GM21390 (cell line): ENCODE measurements at regions not wholly inside any gene's neighbourhood (a gene's known extent, or its start where the extent isn't known, plus 50 kb on each side); places are given as distances from the start of the nearest gene placed in this dataset.
"Not testable (repeated sequence)": the region's sequence is repeated elsewhere in the genome, so short reads cannot be mapped to it uniquely, and the experiment has no call there.

Source experiments
- ATAC-seq: cut with Tn5 transposase; IDR thresholded peaks from one replicate; pipeline ENCODE4 v1.9.1; 2021; ENCODE audit not compliant: unreplicated experiment

DNA sequence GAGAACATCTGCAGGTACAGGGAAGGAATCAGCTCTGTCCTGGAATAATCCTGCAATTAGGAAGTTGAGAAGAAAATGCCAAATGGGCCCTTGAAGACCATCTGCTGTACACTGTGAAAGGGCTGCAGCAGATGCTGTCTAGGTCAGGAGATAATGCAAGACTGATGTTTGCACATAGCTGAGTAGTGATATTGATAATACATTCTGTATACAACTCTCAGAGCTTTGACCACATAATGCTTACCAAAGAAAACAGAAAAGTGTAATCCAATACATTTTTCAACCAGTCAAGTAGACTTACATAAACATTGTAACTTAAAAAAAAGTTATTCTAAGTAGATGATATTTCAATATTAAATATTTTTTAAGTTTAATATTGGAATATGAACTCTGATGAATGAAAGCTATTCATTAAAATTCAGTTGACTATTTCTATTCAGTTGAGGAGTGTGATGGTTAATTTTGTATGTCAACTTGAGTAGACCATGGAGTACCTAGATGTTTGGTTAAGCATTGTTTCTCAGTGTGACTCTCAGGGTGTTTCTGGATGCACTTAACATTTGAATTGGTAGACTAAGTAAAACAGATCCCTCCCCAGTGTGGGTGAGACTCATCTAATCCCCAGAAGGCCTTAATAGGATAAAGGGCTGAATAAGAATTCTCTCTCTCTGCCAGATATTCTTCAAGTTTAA, 380.1 kb upstream of the PRR16 start:
- no peak for ATAC-seq

DNA sequence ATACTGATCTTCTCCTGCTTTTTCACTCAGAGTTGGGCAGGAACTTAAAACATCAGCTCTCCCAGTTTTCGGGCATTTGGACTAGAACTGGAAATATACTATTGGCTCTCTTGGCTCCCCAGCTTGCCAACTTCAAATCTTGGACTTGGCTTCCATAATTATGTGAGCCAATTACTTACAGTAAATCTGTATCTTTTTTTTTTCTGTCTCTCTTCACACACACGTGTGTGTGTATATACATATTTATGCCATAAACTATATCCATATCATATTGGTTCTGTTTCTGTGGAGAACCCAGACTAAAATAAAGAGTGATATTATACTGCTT, 379.6 kb upstream of the PRR16 start:
- ATAC-seq, result no peak

DNA sequence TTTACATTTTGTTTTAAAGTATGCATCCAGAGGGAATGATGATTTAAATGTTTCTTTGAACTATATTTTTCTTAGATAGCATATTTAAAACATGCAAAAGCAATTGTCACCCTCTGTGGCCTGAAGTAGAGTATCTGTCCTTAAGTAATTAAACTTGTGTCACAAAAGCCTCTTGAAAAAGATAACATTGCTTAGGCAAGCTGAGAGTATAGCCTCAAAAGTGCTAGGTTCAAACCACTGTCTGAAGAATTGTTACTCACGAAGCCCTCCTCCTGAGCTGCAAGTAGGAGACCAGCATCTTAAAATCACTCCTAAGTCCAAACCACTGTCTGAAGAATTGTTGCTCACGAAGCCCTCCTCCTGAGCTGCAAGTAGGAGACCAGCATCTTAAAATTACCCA, 378.0 kb upstream of the PRR16 start:
- no peak for ATAC-seq

DNA sequence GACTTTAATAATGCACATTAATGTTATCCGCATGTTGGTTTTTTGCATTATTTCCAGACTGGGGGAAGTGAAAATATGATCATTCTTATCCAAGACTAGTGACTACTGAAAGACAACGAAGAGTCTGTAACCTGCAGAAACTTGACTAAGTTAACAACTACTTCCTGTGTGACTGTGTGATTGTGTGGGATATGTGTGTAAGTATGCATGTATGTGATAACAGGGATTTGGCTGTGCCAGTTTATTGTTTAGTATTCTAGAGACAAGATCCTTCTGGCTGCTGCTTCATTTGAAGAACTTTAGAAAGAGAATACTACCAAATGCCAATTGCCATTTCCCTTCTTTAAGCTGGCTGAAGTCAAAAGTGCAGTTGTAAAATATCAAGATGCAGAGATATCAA, 375.7 kb upstream of the PRR16 start:
- ATAC-seq, result no peak

DNA sequence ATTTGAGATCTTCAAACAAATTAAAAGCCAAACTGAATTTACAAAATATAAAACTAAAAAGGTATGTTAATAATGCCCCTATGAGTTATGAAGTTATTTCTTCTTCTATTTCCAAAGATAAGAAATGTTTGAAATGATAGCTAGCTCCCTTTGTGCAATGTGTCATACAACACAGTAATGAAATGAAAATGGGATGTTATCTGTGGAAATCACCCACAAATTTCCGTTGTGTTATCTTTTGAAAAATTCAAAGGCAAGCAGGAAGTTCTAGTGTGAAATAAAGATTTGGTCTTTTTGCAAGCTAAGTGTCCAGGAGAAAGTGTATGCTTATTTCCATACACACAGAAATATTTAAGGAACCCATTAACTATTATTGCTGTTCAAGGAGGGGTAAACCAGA, 375.3 kb upstream of the PRR16 start:
- no peak for ATAC-seq

DNA sequence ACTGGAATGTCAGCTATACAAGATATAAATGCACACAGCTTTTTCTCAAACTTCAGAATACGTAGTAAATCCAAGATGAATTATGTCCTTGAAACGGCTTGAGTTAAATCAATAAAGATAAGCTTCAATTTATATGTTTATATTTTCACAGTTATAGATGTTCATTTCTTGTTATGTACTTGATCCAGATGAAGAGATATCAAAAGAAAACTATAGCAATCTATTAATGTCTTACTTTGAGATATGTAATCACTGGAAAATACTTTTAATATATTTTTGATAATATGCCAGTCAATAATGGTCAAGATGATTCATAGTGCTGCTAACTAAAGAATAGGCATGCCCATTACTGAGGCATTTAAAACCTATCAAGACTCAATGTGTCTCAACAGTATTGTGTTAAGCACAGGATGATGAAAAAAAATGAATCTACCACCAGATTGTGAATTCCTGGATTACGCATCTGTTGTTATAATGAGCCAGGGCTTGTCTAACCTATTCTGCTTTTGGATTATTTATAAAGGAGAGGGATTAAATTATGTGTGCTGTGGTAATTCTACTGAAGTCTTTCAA, 372.6 kb upstream of the PRR16 start:
- no peak for ATAC-seq

DNA sequence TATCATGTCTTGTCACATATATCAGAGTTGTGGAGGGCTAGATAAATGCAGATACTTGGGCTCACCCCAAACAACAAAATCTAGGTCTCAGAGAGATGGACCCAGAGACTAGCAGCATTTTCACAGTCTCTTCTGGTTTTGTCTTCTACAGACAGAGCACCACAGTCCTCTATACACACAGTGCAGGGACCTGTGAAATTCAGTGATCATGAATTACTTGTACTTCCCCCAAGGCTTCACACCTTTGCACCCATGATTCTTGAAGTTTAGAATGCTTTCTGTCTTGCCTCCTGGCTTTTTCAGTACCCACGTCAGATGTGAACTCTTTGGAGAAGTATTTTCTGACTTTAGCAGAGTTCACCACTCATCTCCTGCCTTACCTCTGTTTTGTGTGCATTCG, 371.5 kb upstream of the PRR16 start:
- no peak for ATAC-seq

DNA sequence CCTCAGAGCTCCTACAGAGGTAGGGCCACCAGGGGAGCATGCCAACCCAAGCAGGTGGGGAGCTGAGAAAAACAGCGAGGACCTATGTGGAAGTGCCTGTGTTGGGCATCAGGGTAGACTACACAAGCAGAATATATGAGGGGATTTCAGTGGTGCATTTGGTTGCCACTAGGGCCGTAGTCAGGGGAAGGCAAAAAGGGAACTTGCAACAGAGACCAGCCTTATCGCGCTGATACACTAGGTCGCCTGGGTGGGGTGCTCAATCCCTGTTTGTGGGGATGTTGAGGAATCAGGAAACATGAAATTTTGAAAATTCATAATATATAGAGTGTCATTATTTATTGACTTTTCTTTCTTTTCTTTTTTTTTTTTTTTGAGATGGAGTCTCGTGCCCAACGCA, 370.9 kb upstream of the PRR16 start:
- no peak for ATAC-seq

DNA sequence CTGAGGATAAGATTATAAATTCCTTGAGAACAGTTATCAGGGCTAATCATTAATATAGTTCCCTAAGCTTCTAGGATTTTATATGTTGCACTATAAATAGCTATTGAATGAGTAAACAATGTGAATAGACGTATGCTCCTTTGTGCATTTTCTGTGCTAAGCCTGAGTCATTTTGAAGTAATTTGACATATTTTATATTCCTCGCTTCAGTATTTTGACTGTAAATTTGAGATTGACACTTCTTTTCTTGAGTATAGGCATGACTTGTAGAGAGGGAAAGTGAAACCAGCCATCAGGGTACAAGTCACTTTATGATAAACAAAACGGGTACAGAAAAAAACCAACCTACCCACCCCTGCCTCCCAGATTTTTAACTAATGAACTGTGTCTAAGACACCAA, 367.7 kb upstream of the PRR16 start:
- ATAC-seq, result no peak

DNA sequence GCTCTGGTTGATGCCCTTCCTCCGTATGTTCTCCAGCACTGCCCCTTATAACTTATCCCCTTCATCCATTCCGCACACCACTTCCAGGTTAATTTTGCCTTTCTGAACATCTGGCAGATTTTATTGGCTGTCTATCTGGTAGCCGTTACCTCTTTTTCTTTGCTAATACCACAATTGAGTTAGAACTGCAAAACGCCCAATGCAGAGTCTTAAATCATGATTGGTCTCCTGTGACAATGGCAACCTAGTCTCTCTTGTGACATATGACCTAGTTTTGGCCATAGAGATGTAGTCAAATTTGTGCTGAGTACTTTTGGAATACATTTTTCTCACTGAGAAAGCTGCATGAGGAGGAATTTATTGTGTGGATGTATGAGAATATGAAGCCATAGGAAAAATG, 365.7 kb upstream of the PRR16 start:
- no peak for ATAC-seq

DNA sequence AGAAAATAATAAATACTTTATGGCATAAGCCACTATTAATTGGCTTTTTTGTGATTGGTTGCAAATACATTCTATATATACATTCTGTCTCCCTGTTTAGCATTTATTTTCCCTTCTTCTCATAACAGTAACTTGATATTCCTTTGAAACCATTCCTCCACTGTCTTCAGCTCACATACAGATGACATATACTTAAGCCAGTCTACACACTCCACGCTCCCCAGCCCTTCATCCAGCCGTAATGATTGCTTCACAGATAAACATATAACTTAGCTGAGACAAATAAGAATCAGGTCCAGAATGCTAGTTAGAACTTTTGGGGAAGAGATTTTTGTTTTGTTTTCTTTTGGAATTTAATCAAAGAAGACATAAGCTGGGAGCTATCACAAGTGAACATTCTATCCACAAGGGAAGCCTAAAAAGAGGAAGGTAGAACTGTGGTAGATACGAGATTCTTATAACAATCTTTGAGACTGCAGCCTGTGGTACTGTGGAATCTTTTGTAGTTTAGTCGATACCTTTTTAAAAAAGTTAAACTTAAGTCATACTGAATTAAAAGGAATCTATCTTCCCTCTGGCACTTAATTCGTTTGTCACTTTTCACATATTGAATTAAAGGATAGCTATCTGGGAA, 365.1 kb upstream of the PRR16 start:
- no peak for ATAC-seq

DNA sequence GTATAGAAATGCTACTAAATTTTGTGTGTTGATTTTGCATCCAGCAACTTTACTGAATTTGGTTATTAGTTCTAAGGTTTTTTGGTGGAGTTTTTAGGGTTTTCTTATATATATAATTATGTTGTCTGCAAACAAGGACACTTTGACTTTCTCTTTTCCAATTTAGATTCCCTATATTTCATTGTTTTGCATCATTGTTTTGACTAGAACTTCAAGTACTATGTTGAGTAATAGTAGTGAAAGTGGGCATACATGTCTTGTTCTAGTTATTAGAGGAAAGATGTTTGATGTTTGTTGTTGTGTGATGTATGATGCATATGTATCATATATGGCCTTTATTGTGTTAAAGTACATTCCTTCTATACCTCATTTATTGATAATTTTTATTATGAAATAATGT, 362.3 kb upstream of the PRR16 start:
- ATAC-seq, result no peak

DNA sequence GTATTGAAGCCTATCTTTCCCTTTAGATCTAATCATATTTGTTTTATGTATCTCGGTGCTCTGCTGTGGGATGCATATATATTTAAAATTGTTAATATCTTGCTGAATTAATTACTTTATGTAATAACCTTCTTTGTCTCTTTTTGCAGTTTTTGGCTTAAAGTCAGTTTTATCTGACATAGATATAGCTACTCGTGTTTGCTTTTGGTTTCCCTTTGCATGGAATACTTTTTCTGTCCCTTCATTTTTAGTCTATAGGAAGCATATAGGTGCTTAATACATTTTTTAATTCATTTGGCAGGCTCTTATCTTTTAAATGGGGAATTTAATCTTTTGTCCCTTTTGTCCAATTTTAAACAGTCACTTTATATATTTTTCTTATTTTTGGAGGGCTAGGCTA, 360.6 kb upstream of the PRR16 start:
- ATAC-seq, result no peak

DNA sequence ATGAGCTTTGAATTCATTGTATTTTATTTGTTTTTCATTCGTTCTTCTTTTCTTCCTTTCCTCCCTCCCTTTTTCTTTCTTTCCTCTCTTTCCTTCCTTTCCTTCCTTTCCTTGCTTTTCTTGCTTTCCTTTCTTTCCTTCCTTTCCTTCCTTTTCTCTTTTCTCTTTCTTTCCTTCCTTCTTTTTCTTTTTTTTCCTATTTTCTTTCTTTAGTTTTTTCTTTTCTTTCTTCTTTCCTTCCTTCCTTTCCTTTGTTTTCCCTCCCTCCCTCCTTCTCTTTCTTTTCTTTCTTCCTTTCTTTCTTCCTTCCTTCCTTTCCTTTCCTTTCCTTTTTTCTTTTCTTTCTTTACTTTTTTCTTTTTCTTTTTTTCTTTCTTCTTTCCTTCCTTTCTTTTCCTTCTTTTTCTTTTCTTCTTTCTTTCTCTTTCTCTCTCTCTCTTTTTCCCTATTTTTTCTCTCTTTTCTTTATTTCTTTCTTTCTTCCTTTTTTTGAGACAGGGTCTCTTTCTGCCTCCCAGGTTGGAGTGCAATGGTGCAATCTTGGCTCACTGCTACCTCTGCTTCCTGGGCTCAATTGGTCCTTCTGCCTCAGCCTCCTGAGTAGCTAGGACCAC, 357.1 kb upstream of the PRR16 start:
- no peak for ATAC-seq

DNA sequence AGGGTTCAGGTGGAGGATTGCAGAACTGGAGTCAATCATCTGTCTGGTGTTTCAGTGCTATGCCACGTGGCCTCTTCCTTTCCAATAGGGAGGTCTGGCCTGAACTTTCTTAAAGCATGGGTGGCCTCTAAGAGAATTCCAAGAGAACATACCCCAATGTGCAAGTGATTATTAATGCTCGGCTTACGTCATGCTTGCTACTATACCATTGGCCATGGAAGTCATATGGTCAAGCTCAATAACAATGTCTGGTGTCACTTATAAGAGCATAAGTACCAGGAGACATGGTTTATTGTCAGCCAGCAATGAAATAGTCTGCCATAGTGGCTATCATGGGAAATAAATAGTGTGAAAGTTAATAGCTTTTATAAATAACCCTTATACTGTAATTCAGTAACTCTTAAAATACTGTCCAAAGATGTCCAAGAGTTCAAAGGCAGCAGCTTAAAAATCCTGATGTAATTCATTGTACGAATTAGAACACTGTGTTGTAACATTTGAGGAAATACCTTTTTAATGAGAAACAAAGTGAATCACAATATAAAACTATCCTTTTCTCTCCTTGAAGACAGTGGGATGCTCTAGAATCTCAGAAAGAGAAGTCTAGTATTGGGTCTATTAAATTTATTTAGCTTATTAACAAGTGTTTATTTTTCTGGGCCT, 355.4 kb upstream of the PRR16 start:
- no peak for ATAC-seq

DNA sequence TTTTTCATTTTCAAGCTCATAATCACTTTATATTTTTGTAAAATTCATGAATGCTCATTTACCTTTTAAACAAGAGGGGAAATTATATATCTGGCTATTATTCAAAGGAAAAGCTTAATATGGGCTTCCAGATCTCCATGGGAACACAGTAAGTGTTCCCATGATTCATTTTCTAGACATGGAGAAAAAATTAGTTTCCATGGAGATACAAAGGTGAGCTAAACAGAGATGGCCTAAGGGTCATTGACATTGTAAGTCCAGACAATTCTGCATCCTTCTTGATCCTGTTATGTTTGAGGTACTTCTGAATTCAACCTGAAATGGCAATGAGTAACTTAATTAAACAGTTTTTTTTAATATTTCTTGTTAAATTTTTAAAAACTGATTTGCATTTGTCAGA, 341.4 kb upstream of the PRR16 start:
- no peak for ATAC-seq

DNA sequence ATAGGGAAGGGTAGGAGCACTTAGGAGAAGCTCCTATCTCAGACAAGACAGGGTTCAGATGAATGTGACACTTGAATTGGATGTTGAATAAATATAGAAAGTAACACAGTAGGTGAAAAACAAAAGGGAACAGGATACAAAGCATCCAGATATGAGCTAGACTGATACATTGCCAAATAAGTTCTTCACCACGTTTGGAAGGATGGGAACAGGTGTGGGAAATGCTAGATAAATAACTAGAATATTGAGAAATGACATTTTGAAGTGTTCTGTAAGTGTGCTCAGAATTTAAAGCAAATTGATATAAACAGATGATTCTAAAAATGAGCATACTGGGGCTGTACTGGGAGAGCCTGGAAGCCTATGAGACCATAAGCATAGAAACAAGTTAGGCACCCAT, 340.1 kb upstream of the PRR16 start:
- ATAC-seq, result no peak

DNA sequence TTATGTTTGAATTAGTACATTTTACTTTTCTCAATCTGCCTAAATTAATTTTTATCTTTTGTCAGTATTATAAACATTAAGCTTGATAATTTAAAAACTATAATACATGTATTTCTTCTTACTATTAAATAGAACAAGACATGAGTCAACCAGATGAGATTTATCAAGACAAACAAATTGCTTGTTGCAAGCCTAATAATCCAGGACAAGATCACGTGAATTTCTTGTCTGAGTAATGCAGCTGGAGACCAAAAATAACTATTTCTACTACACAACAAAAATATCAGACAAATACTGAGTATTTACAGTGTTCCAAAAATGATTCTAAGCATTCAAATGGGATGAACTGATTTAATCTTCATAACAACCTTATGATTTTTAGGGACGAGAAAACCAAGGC, 339.1 kb upstream of the PRR16 start:
- ATAC-seq, result no peak

DNA sequence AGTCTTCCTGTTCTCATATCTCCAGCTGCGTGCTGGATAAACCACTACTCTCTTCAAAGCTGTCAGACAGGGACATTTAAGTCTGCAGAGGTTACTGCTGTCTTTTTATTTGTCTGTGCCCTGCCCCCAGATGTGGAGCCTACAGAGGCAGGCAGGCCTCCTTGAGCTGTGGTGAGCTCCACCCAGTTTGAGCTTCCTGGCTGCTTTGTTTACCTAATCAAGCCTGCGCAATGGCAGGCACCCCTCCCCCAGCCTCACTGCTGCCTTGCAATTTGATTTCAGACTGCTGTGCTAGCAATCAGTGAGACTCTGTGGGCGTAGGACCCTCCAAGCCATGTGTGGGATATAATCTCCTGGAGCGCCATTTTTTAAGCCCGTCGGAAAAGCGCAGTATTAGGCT, 331.8 kb upstream of the PRR16 start:
- ATAC-seq, result not testable (repeated sequence)

DNA sequence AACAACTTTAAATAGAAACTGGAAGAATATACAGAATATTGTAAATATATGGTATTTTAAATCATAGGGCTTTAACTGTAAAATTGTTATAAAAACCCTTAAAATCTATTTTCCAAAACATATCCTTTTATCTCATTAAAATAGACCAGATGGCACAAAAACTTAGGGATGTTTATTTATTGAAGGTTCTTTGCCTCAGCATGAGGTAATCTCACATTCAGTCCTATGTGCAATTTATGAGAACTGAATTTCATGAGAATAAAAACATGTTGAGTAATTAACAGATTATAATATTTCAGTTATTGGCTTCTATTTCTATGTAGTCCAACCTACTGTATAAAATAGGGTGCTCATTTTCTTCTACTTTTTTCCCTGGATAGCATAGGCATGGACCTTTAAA, 329.2 kb upstream of the PRR16 start:
- ATAC-seq, result no peak

DNA sequence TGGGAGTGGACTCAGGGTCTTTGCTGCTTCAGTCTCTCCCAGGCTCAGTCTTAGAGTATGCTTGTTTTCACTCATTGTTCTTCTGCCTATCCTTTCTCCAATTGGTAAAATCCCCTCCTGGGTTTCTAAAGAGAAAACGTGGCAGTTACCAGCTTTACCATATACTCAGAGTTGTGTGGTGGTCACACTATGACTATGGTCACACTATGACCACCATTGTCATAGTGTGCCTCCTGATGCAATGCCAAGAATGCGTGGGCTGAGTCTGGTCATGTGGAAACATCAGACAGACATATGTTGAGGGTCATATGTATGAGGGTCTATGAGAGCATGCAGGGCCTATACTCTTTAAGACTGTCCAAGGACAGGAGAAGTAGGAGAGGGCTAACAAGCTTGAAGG, 326.5 kb upstream of the PRR16 start:
- no peak for ATAC-seq

DNA sequence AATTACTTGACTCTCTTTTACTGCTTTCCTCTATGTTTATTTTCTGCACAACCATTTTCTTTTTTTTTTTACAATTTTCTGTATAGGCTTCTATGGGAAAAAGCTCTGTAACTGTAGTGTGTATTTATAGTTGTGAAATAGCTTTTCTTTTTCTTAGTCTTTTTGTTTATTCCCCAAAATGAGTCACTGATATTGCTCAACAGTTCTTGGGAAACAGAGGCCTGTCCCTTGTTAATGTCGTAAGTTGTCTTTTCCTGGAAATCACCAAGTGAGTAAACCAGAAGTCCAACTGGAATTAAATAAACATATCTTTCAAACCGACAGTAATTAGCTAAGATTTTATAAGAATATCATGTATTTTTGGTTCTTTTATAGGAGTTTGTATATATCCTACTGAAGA, 325.1 kb upstream of the PRR16 start:
- ATAC-seq, result no peak
